Liver (tissue), 7 donors: ENCODE measurements at regions not wholly inside any gene's neighbourhood (a gene's known extent, or its start where the extent isn't known, plus 50 kb on each side); places are given as distances from the start of the nearest gene placed in this dataset.

Experiments used
- DNase-seq: peaks from one replicate; pipeline ENCODE4 v3.0.0-alpha.2; 2017; ENCODE audit warnings: low spot score
- H3K27ac ChIP-seq, 2 donors: one replicate each; pipeline ENCODE4 v1.7.0; 2013; ENCODE audit warnings: inconsistent platforms in 2 of 2, low read length in 2 of 2, control low read depth in 1 of 2, low read depth in 1 of 2, mild to moderate bottlenecking in 1 of 2
- H3K27me3 ChIP-seq, 4 donors: one replicate each; pipeline versions ENCODE4 v1.6.1 to v1.7.0; 2013; ENCODE audit warnings: low read length in 3 of 4, inconsistent platforms in 1 of 4, mild to moderate bottlenecking in 1 of 4, moderate library complexity in 1 of 4; ENCODE audit not compliant: control insufficient read depth in 4 of 4, insufficient read depth in 4 of 4
- H3K36me3 ChIP-seq, 4 donors: one replicate each; pipeline versions ENCODE4 v1.6.1 to v1.7.0; 2013; ENCODE audit warnings: low read length in 3 of 4, mild to moderate bottlenecking in 3 of 4, low read depth in 1 of 4, moderate library complexity in 1 of 4; ENCODE audit not compliant: control insufficient read depth in 4 of 4, insufficient read depth in 3 of 4
- H3K4me1 ChIP-seq, 4 donors: one replicate each; pipeline versions ENCODE4 v1.6.1 to v1.7.0; 2013; ENCODE audit warnings: low read length in 3 of 4, mild to moderate bottlenecking in 3 of 4, moderate library complexity in 1 of 4; ENCODE audit not compliant: control insufficient read depth in 4 of 4, insufficient read depth in 4 of 4
- H3K4me3 ChIP-seq, 3 donors: one replicate each; pipeline versions ENCODE4 v1.6.1 to v1.7.0; 2013; ENCODE audit warnings: low read length in 3 of 3, control low read depth in 1 of 3, low read depth in 1 of 3, mild to moderate bottlenecking in 1 of 3
- H3K9ac ChIP-seq, 2 donors: one replicate each; pipeline ENCODE4 v1.7.0; 2013; ENCODE audit warnings: low read length in 2 of 2, mild to moderate bottlenecking in 2 of 2, moderate library complexity in 2 of 2, control low read depth in 1 of 2, low read depth in 1 of 2
- H3K9me3 ChIP-seq, 4 donors: one replicate each; pipeline versions ENCODE4 v1.6.1 to v1.7.0; 2013; ENCODE audit warnings: low read length in 3 of 4; ENCODE audit not compliant: control insufficient read depth in 4 of 4
- ATF3 ChIP-seq: IDR thresholded peaks from 2 replicates; pipeline ENCODE4 v1.6.1; 2016; ENCODE audit warnings: antibody characterized with exemption
- FOXA1 ChIP-seq: IDR thresholded peaks from 2 replicates; pipeline ENCODE4 v1.6.1; 2016; ENCODE audit warnings: antibody characterized with exemption
- FOXA2 ChIP-seq: IDR thresholded peaks from 2 replicates; pipeline ENCODE4 v1.6.1; 2016; ENCODE audit warnings: antibody characterized with exemption
- GABPA ChIP-seq, 2 donors: IDR thresholded peaks in 1 of 2; conservative IDR thresholded peaks in 1 of 2; 2 replicates each; pipeline ENCODE4 v1.6.1; 2016; ENCODE audit warnings: antibody characterized with exemption in 2 of 2, mild to moderate bottlenecking in 1 of 2, moderate library complexity in 1 of 2
- HNF4A ChIP-seq, 2 donors: conservative IDR thresholded peaks; 2 replicates each; pipeline ENCODE4 v1.6.1; 2016; ENCODE audit warnings: antibody characterized with exemption in 2 of 2, mild to moderate bottlenecking in 2 of 2
- HNF4G ChIP-seq: IDR thresholded peaks from 2 replicates; pipeline ENCODE4 v1.6.1; 2016; ENCODE audit warnings: antibody characterized with exemption
- NR2F2 ChIP-seq: IDR thresholded peaks from 2 replicates; pipeline ENCODE4 v1.6.1; 2016; ENCODE audit warnings: antibody characterized with exemption
- RAD21 ChIP-seq, 2 donors: IDR thresholded peaks; 2 replicates each; pipeline ENCODE4 v1.6.1; 2016; ENCODE audit warnings: antibody characterized with exemption in 2 of 2, mild to moderate bottlenecking in 2 of 2
- RXRA ChIP-seq, 2 donors: IDR thresholded peaks; 2 replicates each; pipeline ENCODE4 v1.6.1; 2017 to 2018; ENCODE audit warnings: antibody characterized with exemption in 2 of 2, mild to moderate bottlenecking in 1 of 2
- SP1 ChIP-seq: IDR thresholded peaks from 2 replicates; pipeline ENCODE4 v1.6.1; 2018; ENCODE audit warnings: antibody characterized with exemption, mild to moderate bottlenecking
- TAF1 ChIP-seq: conservative IDR thresholded peaks from 2 replicates; pipeline ENCODE4 v1.6.1; 2016; ENCODE audit warnings: antibody characterized with exemption, mild to moderate bottlenecking
- YY1 ChIP-seq: IDR thresholded peaks from 2 replicates; pipeline ENCODE4 v1.6.1; 2016; ENCODE audit warnings: antibody characterized with exemption, mild to moderate bottlenecking
- WGBS: extraction: QIAGEN DNeasy Blood & Tissue Kit; methylation state at CpG from one replicate; pipeline ENCODE4 v1.1.7; 2013; 5-methylcytosine and 5-hydroxymethylcytosine counted together
- TF ChIP-seq, protein P1 (sequence below): IDR thresholded peaks from 2 replicates; pipeline ENCODE4 v1.6.1; 2016; ENCODE audit warnings: antibody characterized with exemption
- TF ChIP-seq, protein P2 (sequence below): IDR thresholded peaks from 2 replicates; pipeline ENCODE4 v1.6.1; 2016; ENCODE audit warnings: antibody characterized with exemption, mild to moderate bottlenecking
- TF ChIP-seq, protein P3 (sequence below): IDR thresholded peaks from 2 replicates; pipeline ENCODE4 v1.6.1; 2016; ENCODE audit warnings: antibody characterized with exemption
- donor health status: healthy.
- donor health status: healthy.
- donor health status: healthy.
- donor health status: healthy.

GRCh38 chr2:56102098-56102497, 81.7 kb upstream of the CCDC85A start:
- TF ChIP-seq TAF1, result no peak
- TF ChIP-seq HNF4G, result no peak
- TF ChIP-seq, protein P1, sequence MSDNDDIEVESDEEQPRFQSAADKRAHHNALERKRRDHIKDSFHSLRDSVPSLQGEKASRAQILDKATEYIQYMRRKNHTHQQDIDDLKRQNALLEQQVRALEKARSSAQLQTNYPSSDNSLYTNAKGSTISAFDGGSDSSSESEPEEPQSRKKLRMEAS, result no peak
- TF ChIP-seq, protein P2, sequence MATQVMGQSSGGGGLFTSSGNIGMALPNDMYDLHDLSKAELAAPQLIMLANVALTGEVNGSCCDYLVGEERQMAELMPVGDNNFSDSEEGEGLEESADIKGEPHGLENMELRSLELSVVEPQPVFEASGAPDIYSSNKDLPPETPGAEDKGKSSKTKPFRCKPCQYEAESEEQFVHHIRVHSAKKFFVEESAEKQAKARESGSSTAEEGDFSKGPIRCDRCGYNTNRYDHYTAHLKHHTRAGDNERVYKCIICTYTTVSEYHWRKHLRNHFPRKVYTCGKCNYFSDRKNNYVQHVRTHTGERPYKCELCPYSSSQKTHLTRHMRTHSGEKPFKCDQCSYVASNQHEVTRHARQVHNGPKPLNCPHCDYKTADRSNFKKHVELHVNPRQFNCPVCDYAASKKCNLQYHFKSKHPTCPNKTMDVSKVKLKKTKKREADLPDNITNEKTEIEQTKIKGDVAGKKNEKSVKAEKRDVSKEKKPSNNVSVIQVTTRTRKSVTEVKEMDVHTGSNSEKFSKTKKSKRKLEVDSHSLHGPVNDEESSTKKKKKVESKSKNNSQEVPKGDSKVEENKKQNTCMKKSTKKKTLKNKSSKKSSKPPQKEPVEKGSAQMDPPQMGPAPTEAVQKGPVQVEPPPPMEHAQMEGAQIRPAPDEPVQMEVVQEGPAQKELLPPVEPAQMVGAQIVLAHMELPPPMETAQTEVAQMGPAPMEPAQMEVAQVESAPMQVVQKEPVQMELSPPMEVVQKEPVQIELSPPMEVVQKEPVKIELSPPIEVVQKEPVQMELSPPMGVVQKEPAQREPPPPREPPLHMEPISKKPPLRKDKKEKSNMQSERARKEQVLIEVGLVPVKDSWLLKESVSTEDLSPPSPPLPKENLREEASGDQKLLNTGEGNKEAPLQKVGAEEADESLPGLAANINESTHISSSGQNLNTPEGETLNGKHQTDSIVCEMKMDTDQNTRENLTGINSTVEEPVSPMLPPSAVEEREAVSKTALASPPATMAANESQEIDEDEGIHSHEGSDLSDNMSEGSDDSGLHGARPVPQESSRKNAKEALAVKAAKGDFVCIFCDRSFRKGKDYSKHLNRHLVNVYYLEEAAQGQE, result no peak
- no peak for TF ChIP-seq SP1
- TF ChIP-seq FOXA1, result no peak
- TF ChIP-seq YY1, result no peak
- TF ChIP-seq RXRA (IDR thresholded peaks at IDR 0.05), result no peak
- TF ChIP-seq, protein P3, sequence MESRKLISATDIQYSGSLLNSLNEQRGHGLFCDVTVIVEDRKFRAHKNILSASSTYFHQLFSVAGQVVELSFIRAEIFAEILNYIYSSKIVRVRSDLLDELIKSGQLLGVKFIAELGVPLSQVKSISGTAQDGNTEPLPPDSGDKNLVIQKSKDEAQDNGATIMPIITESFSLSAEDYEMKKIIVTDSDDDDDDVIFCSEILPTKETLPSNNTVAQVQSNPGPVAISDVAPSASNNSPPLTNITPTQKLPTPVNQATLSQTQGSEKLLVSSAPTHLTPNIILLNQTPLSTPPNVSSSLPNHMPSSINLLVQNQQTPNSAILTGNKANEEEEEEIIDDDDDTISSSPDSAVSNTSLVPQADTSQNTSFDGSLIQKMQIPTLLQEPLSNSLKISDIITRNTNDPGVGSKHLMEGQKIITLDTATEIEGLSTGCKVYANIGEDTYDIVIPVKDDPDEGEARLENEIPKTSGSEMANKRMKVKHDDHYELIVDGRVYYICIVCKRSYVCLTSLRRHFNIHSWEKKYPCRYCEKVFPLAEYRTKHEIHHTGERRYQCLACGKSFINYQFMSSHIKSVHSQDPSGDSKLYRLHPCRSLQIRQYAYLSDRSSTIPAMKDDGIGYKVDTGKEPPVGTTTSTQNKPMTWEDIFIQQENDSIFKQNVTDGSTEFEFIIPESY, result no peak
- no peak for TF ChIP-seq HNF4A (conservative IDR thresholded peaks at IDR 0.05)
- no peak for TF ChIP-seq GABPA (IDR thresholded peaks at IDR 0.05 in 1 of 2, conservative IDR thresholded peaks at IDR 0.05 in 1 of 2)
- no peak for TF ChIP-seq RAD21 (IDR thresholded peaks at IDR 0.05)
- no peak for TF ChIP-seq NR2F2
- 26% methylated on average over 1 of the region's 1 CpG for WGBS

DNA sequence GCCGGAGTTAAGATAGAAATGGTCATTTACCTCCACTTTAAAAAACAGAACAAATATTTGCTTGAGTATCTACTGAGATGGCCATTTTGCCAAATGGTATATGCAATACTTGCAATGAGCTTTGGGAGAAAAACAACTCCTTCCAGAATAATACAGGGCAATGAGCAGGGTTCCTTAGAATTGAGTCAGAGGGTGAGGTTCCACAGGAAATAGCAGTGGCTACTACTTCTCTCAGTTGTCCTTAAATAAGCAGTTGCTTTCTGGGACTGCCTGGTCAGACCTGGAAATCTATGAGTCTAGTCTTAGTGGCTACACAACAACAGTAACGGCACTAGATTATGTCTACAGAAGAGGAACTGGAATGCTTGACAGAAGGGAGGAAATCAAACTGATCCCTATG, 80.9 kb upstream of the CCDC85A start:
- H3K27me3 ChIP-seq, result peaks cover 0 to 3% (median 0%) of the 10 kb centered on the region in 4 donors
- H3K4me3 ChIP-seq, result no peak overlapping the region
- H3K9ac ChIP-seq, result no peak overlapping the region
- no peaks in the 10 kb centered on the region for H3K36me3 ChIP-seq
- no peak for DNase-seq
- peaks cover 0 to 10% (median 0%) of the 10 kb centered on the region in 4 donors for H3K9me3 ChIP-seq
- no peaks in the 10 kb centered on the region for H3K4me1 ChIP-seq
- 92% methylated on average over 2 of the region's 2 CpGs for WGBS
- no peak overlapping the region for H3K27ac ChIP-seq
- TF ChIP-seq FOXA2 (no peak), NR2F2 (no peak), TAF1 (no peak), ATF3 (no peak), FOXA1 (no peak)

More at GRCh38 chr2:56102098-56102497, 81.7 kb upstream of the CCDC85A start:
- no peak for DNase-seq
- no peaks in the 10 kb centered on the region for H3K4me1 ChIP-seq
- peaks cover 0 to 10% (median 0%) of the 10 kb centered on the region in 4 donors for H3K9me3 ChIP-seq
- no peak overlapping the region for H3K27ac ChIP-seq
- no peaks in the 10 kb centered on the region for H3K36me3 ChIP-seq
- peaks cover 0 to 3% (median 0%) of the 10 kb centered on the region in 4 donors for H3K27me3 ChIP-seq
- H3K4me3 ChIP-seq, result no peak overlapping the region
- H3K9ac ChIP-seq, result no peak overlapping the region
